ENCODE measurements at regions not wholly inside any gene's neighbourhood (a gene's known extent, or its start where the extent isn't known, plus 50 kb on each side); places are given as distances from the start of the nearest gene placed in this dataset.

GRCh38 chr3:128560768-128561167, 67.8 kb upstream of the GATA2 start (continued):
- TF ChIP-seq ZNF462 (CRISPR knock-in tag; IDR thresholded peaks at IDR 0.05): no peak
- TF ChIP-seq, protein P1, sequence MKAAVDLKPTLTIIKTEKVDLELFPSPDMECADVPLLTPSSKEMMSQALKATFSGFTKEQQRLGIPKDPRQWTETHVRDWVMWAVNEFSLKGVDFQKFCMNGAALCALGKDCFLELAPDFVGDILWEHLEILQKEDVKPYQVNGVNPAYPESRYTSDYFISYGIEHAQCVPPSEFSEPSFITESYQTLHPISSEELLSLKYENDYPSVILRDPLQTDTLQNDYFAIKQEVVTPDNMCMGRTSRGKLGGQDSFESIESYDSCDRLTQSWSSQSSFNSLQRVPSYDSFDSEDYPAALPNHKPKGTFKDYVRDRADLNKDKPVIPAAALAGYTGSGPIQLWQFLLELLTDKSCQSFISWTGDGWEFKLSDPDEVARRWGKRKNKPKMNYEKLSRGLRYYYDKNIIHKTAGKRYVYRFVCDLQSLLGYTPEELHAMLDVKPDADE (IDR thresholded peaks at IDR 0.05): no peak

GRCh38 chr3:128559486-128560225, 66.7 kb upstream of the GATA2 start:
- peaks cover 20% of the 10 kb centered on the region for H3K4me1 ChIP-seq (ENCODE audit: insufficient read depth)
- Mint-ChIP-seq H3K27me3 (ENCODE audit: insufficient read depth, low read depth, poor library complexity) (peaks cover 15% of the 10 kb centered on the region), H3K27ac (no peak overlapping the region), H3K4me3 (no peak overlapping the region), H3K9me3 (no peaks in the 10 kb centered on the region; the same call in 2 of the 3 replicates), H3K4me1 (peaks cover 13% of the 10 kb centered on the region), H3K36me3 (ENCODE audit: low read depth) (no peaks in the 10 kb centered on the region)
- H3K9me2 ChIP-seq (ENCODE audit: insufficient read depth): no peaks in the 10 kb centered on the region
- no peak overlapping the region for H3K27ac ChIP-seq (ENCODE audit: low read depth)
- peaks cover 16% of the 10 kb centered on the region for H3K27me3 ChIP-seq (ENCODE audit: insufficient read depth)
- no peaks in the 10 kb centered on the region for H3K36me3 ChIP-seq (ENCODE audit: insufficient read depth)
- ATAC-seq (peak; percentile 21), DNase-seq (ENCODE audit: low spot score) (peak; percentile 52)
- H3F3A ChIP-seq (replicated peaks; ENCODE audit: low read depth): peaks cover 5% of the 10 kb centered on the region; the same call in 1 of the 2 replicates
- H2AFZ ChIP-seq: peak overlapping the region; percentile 60
- TF ChIP-seq POLR2AphosphoS5 (IDR thresholded peaks at IDR 0.05; ENCODE audit: low read depth) (no peak), ZNF114 (CRISPR knock-in tag; IDR thresholded peaks at IDR 0.05) (no peak), STAT1 (IDR thresholded peaks at IDR 0.05; ENCODE audit: unreplicated experiment) (no peak), ZNF462 (CRISPR knock-in tag; IDR thresholded peaks at IDR 0.05) (no peak), ZNF331 (CRISPR knock-in tag; IDR thresholded peaks at IDR 0.05; ENCODE audit: low read depth) (no peak)
- TF ChIP-seq, protein P1 (IDR thresholded peaks at IDR 0.05): no peak
- no peaks in the 10 kb centered on the region for H4K20me1 ChIP-seq (replicated peaks; ENCODE audit: insufficient read depth)
- H3K4me2 ChIP-seq: peak overlapping the region; percentile 62
- H3K79me2 ChIP-seq (replicated peaks; ENCODE audit: insufficient read depth): no peaks in the 10 kb centered on the region
- no peak overlapping the region for H3K4me3 ChIP-seq

All from GM23338 (cell line).